HG03103 (cell line): ENCODE measurements at regions not wholly inside any gene's neighbourhood (a gene's known extent, or its start where the extent isn't known, plus 50 kb on each side); places are given as distances from the start of the nearest gene placed in this dataset.
"Not testable (repeated sequence)": the region's sequence is repeated elsewhere in the genome, so short reads cannot be mapped to it uniquely, and the experiment has no call there.

Source experiments
- ATAC-seq: cut with Tn5 transposase; IDR thresholded peaks from one replicate; pipeline ENCODE4 v1.9.1; 2021; ENCODE audit warnings: low read depth; ENCODE audit not compliant: unreplicated experiment

DNA sequence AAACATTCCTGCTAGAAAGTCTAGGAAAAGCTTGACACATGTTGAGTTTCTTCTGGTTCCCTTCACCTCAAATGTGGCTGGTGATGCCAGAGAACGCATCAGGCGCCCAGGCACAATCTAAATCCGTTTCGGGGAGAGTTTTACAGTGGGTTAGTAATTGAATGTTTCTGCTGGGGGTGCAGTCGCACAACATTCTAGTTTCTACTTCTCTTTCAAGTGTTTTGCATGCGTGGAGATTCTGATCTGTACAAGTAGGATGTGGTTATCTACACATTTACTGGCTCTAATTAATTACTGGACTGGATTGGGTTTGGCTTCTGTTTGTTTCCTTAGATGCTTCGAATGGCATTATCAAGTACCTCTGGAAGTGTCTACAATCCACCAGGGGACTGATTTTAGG is 173.8 kb downstream of the TMEM26 start:
- peak; percentile 51 for ATAC-seq

DNA sequence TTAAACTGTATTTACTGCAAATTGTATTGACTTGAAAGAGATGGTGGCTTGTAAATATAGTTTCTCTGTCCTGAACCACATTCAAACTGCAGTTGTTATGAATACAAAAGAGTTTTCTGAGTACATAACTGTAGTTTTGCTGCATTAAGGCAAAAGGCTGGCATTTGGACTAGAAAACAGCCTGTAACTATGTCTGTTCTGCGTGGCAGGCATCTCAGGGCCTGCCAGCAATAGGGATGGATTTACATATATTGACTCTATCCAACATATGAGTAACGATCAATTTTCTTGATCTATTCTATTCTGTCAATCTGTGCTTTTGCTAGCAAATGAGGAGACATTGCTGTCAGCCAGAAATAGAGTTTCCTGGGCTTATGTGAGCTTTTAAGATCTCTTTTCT is 174.6 kb downstream of the TMEM26 start:
- no peak for ATAC-seq

DNA sequence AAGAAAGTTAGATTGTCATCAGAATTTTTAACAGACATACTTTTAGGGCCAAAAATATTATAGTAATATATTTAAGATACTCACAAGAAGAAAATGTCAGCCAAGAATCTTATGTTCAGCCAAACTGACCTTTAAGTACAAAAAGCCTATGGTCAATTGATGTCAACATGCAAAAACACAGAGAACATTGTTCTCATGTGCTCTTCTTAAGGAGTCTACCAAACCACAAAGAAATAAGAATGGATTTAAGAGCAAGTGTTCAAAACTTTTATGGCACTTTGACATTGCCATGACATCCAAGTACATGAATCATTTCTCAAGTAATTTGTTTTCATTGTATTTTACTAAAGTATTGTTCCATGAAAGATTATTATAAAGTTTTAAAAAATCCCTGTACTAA is 180.4 kb downstream of the TMEM26 start:
- no peak for ATAC-seq

DNA sequence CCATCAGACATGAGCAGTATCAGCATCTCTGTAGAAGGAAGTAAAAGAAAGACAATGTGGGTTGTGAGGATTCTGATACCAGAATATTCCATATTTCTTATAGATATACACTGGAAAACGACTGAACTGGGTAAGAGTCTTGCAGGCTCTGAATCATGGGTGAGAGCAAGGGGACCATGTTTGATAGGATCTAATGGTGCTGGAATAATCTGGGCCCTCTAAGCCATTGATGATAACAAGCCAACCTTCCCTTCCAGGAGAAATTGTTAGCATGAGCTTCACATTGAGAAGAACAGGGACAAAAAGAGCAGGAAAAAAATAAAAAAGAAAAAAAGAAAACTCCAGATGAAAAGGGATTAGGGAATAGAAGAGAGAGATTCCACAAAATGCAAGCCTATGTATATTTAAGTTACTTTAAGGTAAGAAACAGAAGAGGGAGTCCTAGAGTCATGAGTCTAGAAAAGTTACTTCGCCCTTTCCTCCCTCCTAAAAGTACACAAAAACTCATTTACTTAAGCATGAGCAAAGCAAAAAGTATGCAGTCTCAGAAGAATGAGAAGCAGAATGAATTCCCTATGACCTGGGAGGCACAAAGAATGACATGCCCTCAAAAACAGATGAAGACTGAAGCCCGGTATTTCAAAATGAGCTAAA is 181.9 kb downstream of the TMEM26 start:
- no peak for ATAC-seq

GRCh38 chr10:61263518-61263917 is 189.7 kb downstream of the TMEM26 start:
- ATAC-seq = no peak

DNA sequence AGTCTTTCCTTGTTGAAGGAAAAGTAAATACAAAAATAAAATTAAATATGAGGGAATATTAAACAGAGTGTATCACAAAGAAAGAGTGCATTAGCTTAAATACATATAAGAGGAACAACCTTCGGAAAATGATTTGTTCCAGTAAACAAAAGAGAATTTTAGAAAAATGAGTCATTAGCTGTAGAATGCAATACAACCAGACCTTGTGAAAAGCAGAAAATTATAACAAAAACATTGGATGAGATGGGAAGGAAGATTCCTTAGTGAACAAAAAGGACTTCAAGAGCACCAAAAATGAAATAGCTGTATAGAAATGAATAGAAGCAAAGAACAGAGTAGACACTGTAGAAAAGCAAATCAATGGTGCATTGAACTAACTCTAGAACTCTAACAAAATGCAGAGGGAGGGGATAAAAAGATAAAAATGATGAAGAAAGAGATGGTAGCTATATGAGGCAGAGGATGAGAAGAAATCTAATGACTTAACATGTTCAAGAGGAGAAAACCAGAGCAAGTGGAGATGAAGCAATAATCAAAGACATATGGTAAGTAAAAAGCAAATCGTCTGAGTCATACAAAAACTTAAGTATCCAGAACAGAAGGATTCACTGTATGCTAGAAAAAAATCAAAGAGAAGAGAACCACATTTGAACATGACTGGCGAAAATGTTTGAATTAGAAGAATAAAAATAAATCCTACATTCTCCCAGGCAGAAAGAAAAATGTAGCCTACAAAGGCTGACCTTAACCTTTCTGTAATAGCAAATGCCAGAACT is 190.5 kb downstream of the TMEM26 start:
- ATAC-seq = no peak

GRCh38 chr10:61257956-61258496 is 195.2 kb downstream of the TMEM26 start:
- ATAC-seq = no peak

DNA sequence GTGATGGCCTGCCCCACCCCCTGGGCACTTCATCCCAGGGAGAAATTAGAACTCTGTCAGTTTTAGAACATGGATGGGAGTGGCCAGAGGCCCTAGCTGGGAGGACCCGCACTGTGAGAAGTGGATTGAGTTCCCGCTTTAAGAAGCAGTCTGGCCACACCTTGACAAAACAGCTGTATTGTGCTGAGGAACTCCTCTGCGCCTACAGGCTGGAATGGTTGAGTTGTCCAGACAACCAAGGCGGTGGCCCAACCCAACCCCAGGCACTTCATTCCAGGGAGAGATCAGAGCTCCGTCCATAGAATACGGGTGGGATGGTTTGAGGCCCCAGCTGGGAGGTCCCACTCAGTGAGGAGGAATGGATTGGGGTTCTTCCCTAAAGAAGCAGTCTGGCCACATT is 196.0 kb downstream of the TMEM26 start:
- no peak for ATAC-seq

- not testable (repeated sequence) for ATAC-seq
Observed at GRCh38 chr10:61252326-61252725, 200.9 kb downstream of the TMEM26 start.

GRCh38 chr10:61251089-61251488 is 202.1 kb downstream of the TMEM26 start:
- no peak for ATAC-seq

DNA sequence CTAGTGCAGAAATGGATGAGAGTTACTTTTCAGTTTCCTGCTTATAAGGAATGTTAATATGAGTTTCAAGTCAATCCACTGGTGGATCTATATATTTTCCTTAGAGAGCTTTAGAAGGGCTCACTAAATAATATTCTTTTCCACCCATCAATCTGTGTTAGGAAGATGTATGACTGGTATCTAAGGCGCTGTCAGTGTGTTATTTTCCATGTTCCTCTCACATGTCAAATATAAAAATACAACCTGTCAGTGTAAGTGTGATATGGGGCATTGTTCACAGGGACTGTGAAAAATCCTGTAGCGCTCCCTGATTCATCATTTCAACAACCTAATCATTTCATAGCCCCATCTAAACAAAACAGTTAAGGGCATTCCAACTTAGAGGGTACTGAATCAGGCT is 203.1 kb downstream of the TMEM26 start:
- no peak for ATAC-seq

DNA sequence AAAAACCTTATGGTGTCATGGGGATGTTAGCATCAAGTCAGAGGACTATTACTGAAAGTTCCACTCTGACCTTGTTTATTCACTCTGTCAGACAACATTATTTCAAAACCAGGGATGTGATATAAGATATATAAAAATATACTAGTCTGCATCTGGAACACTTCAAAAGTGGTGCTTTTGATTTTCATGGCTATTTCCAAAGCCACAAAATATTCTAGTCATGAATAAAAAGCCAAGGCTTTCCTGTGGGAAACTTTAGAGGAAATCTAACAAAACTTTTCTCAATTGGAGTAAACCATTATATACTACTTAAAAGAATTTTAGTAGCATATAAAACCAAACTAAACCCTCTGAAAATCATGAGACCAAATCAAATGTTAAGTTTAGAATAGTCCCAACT is 205.2 kb downstream of the TMEM26 start:
- ATAC-seq = no peak

DNA sequence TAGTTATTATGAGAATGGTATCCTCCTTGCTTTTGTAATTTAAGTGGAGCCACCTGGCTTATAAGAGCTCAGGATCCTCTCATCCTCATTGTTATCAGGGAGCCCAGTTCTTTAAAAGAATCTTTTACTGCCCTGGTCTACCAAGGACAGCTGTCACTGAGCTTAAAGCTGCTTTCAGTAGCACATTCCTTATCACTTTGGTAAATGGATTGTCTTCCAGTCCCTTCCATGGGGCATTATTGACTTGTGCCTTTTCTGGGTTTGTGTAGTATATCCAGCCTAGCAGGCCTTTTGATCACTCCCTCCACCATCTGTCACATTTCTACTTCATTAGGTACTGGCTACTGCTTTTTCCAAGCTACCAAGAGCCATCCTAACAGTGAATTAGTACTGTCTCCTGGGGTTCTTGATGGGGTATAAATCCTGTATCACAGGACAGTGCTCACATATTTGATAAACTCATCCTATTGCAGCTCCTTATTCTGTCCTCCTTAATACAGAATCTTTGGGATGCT is 208.9 kb downstream of the TMEM26 start:
- no peak for ATAC-seq

- no peak for ATAC-seq
Observed at GRCh38 chr10:61232780-61233179, 220.4 kb downstream of the TMEM26 start.

- ATAC-seq = no peak
Observed at GRCh38 chr10:61225939-61226338, 227.2 kb downstream of the TMEM26 start.

DNA sequence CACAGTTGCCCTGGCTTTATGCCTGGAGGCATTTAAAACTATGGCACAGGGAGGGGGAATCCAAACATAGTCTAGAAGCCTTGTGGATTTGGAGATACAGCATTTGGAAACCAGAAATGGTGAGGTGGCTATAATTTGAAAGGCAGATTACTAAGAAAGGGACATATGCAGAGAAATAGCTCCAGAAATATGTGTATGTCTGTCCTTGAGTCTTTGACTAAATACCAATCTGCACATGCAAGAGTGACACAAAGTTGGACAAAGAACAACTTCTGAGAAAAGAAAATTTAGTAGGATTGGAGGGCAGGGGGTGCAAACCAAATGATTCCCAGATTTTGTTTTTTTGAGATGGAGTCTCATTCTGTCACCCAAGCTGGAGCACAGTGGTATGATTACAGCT is 229.6 kb downstream of the TMEM26 start:
- no peak for ATAC-seq

- ATAC-seq = no peak
Observed at GRCh38 chr10:61219696-61220095, 233.5 kb downstream of the TMEM26 start.

GRCh38 chr10:61217851-61218565 is 235.2 kb downstream of the TMEM26 start:
- no peak for ATAC-seq

GRCh38 chr10:61215246-61215645 is 237.9 kb downstream of the TMEM26 start:
- no peak for ATAC-seq

- ATAC-seq = no peak
Observed at GRCh38 chr10:61211468-61211867, 241.7 kb downstream of the TMEM26 start.

GRCh38 chr10:61197057-61197456 is 253.1 kb upstream of the RHOBTB1 start:
- no peak for ATAC-seq
